ENCODE measurements at regions not wholly inside any gene's neighbourhood (a gene's known extent, or its start where the extent isn't known, plus 50 kb on each side); places are given as distances from the start of the nearest gene placed in this dataset.

GRCh38 chr4:181189751-181190150 lies 1053.5 kb upstream of the TENM3 start:
- DNase-seq = no peak

GRCh38 chr4:181193131-181193930 lies 1049.9 kb upstream of the TENM3 start:
- DNase-seq = no peak

GRCh38 chr4:181194096-181194495 lies 1049.1 kb upstream of the TENM3 start:
- no peak for DNase-seq

- DNase-seq = no peak
Observed at GRCh38 chr4:181200076-181200475, 1043.1 kb upstream of the TENM3 start.

- no peak for DNase-seq
Observed at GRCh38 chr4:181202240-181202639, 1041.0 kb upstream of the TENM3 start.

GRCh38 chr4:181204109-181204508 lies 1039.1 kb upstream of the TENM3 start:
- DNase-seq = no peak

GRCh38 chr4:181213551-181213950 lies 1029.7 kb upstream of the TENM3 start:
- DNase-seq = no peak

GRCh38 chr4:181216501-181216900 lies 1026.7 kb upstream of the TENM3 start:
- DNase-seq = no peak

- DNase-seq = no peak
Observed at GRCh38 chr4:181219783-181220416, 1023.3 kb upstream of the TENM3 start.

GRCh38 chr4:181224852-181225251 lies 1018.4 kb upstream of the TENM3 start:
- DNase-seq = no peak

GRCh38 chr4:181225616-181226261 lies 1017.5 kb upstream of the TENM3 start:
- no peak for DNase-seq

- DNase-seq = no peak
Observed at GRCh38 chr4:181234951-181235680, 1008.1 kb upstream of the TENM3 start.

- DNase-seq = no peak
Observed at GRCh38 chr4:181245326-181245725, 997.9 kb upstream of the TENM3 start.

- DNase-seq = no peak
Observed at GRCh38 chr4:181249031-181249430, 994.2 kb upstream of the TENM3 start.

- no peak for DNase-seq
Observed at GRCh38 chr4:181254771-181255170, 988.4 kb upstream of the TENM3 start.

- DNase-seq = no peak
Observed at GRCh38 chr4:181258569-181258968, 984.6 kb upstream of the TENM3 start.

- DNase-seq = no peak
Observed at GRCh38 chr4:181259081-181259709, 984.0 kb upstream of the TENM3 start.

GRCh38 chr4:181261279-181261678 lies 981.9 kb upstream of the TENM3 start:
- peak in 1 of 2 experiments; percentile 4 for DNase-seq

- no peak for DNase-seq
Observed at GRCh38 chr4:181264893-181265292, 978.3 kb upstream of the TENM3 start.

- DNase-seq = no peak
Observed at GRCh38 chr4:181265370-181265769, 977.8 kb upstream of the TENM3 start.

- DNase-seq = no peak
Observed at GRCh38 chr4:181271116-181271640, 972.0 kb upstream of the TENM3 start.

GRCh38 chr4:181272422-181272821 lies 970.8 kb upstream of the TENM3 start:
- no peak for DNase-seq

- no peak for DNase-seq
Observed at GRCh38 chr4:181278941-181279340, 964.3 kb upstream of the TENM3 start.
